Posterior cingulate gyrus (tissue), 11 donors: ENCODE measurements at regions not wholly inside any gene's neighbourhood (a gene's known extent, or its start where the extent isn't known, plus 50 kb on each side); places are given as distances from the start of the nearest gene placed in this dataset.

Experiments used
- DNase-seq, 10 donors: peaks; one replicate each; pipeline versions ENCODE4 v3.0.0 to v3.0.0-alpha.2; 2020 to 2021; ENCODE audit warnings: mixed read lengths in 3 of 10
- intact Hi-C: fragments of 100-400 bp; cut with DNase I; formaldehyde crosslinking; loops from one replicate; pipeline ENCODE4 v1.15.1; 2023

- intact Hi-C loops, result no loop called here
Observed at GRCh38 chr17:73986641-73987177, 216.8 kb upstream of the RPL38 start.

GRCh38 chr17:73987395-73987794, 216.1 kb upstream of the RPL38 start:
- peak in 1 of 10 donors; percentile 61 for DNase-seq
- intact Hi-C loops, result no loop called here

More at GRCh38 chr17:73986641-73987177, 216.8 kb upstream of the RPL38 start:
- DNase-seq, result no peak

GRCh38 chr17:73987845-73988509, 215.5 kb upstream of the RPL38 start:
- DNase-seq, result peak in 1 of 10 donors; percentile 60
- intact Hi-C loops, result no loop called here

- intact Hi-C loops, result no loop called here
- DNase-seq, result peak in 2 of 10 donors; percentile 58 to 64
Observed at GRCh38 chr17:73989671-73990070, 213.8 kb upstream of the RPL38 start.

GRCh38 chr17:73990290-73990689, 213.2 kb upstream of the RPL38 start:
- intact Hi-C loops, result no loop called here
- peak in 1 of 10 donors; percentile 35 for DNase-seq

GRCh38 chr17:73991260-73991659, 212.2 kb upstream of the RPL38 start:
- DNase-seq, result peak in 1 of 10 donors; percentile 51
- intact Hi-C loops, result no loop called here

GRCh38 chr17:73994946-73995345, 208.5 kb upstream of the RPL38 start:
- intact Hi-C loops, result no loop called here
- DNase-seq, result no peak

GRCh38 chr17:73997059-73997458, 206.4 kb upstream of the RPL38 start:
- intact Hi-C loops, result no loop called here
- peak in 2 of 10 donors; percentile 12 to 15 for DNase-seq

GRCh38 chr17:73998249-73998648, 205.2 kb upstream of the RPL38 start:
- intact Hi-C loops, result no loop called here

GRCh38 chr17:73998653-73999645, 204.5 kb upstream of the RPL38 start:
- DNase-seq, result peak in 6 of 10 donors; percentile 20 to 88 (median 32)
- intact Hi-C loops, result no loop called here

More at GRCh38 chr17:73998249-73998648, 205.2 kb upstream of the RPL38 start:
- no peak for DNase-seq

GRCh38 chr17:74001145-74001544, 202.3 kb upstream of the RPL38 start:
- DNase-seq, result peak in 1 of 10 donors; percentile 24
- intact Hi-C loops, result no loop called here

- intact Hi-C loops, result no loop called here
- DNase-seq, result peak in 1 of 10 donors; percentile 62
Observed at GRCh38 chr17:74002241-74002640, 201.2 kb upstream of the RPL38 start.

- intact Hi-C loops, result no loop called here
- DNase-seq, result peak in 1 of 10 donors; percentile 20
Observed at GRCh38 chr17:74004056-74004455, 199.4 kb upstream of the RPL38 start.

- intact Hi-C loops, result no loop called here
- DNase-seq, result peak in 1 of 10 donors; percentile 47
Observed at GRCh38 chr17:74005790-74006189, 197.7 kb upstream of the RPL38 start.

- intact Hi-C loops, result no loop called here
- DNase-seq, result peak in 1 of 10 donors; percentile 53
Observed at GRCh38 chr17:74006371-74006770, 197.1 kb upstream of the RPL38 start.

- peak in 1 of 10 donors; percentile 78 for DNase-seq
- intact Hi-C loops, result no loop called here
Observed at GRCh38 chr17:74008196-74008595, 195.3 kb upstream of the RPL38 start.

- DNase-seq, result no peak
- intact Hi-C loops, result no loop called here
Observed at GRCh38 chr17:74009056-74009625, 194.3 kb upstream of the RPL38 start.

GRCh38 chr17:74010903-74011302, 192.6 kb upstream of the RPL38 start:
- intact Hi-C loops, result no loop called here
- peak in 2 of 10 donors; percentile 57 to 72 for DNase-seq

GRCh38 chr17:74011966-74012365, 191.5 kb upstream of the RPL38 start:
- intact Hi-C loops, result no loop called here
- no peak for DNase-seq

- no peak for DNase-seq
- intact Hi-C loops, result no loop called here
Observed at GRCh38 chr17:74012465-74012864, 191.0 kb upstream of the RPL38 start.

GRCh38 chr17:74015316-74015715, 188.2 kb upstream of the RPL38 start:
- peak in 1 of 10 donors; percentile 67 for DNase-seq
- intact Hi-C loops, result no loop called here
